GM19397 (cell line): ENCODE measurements at regions not wholly inside any gene's neighbourhood (a gene's known extent, or its start where the extent isn't known, plus 50 kb on each side); places are given as distances from the start of the nearest gene placed in this dataset.
"Not testable (repeated sequence)": the region's sequence is repeated elsewhere in the genome, so short reads cannot be mapped to it uniquely, and the experiment has no call there.

Experiments used
- ATAC-seq: cut with Tn5 transposase; IDR thresholded peaks from one replicate; pipeline ENCODE4 v1.9.1; 2021; ENCODE audit warnings: mild to moderate bottlenecking, moderate library complexity; ENCODE audit not compliant: unreplicated experiment

GRCh38 chr5:174459071-174459702 is 265.2 kb upstream of the MSX2 start:
- ATAC-seq, result no peak

- no peak for ATAC-seq
These were observed 264.4 kb upstream of the MSX2 start for GRCh38 chr5:174459832-174460448.

- no peak for ATAC-seq
These were observed 262.3 kb upstream of the MSX2 start for GRCh38 chr5:174462129-174462528.

- no peak for ATAC-seq
These were observed 259.7 kb upstream of the MSX2 start for GRCh38 chr5:174464504-174465165.

GRCh38 chr5:174471528-174471927 is 252.9 kb upstream of the MSX2 start:
- not testable (repeated sequence) for ATAC-seq

GRCh38 chr5:174472956-174473355 is 251.4 kb upstream of the MSX2 start:
- no peak for ATAC-seq

GRCh38 chr5:174476001-174476400 is 248.4 kb upstream of the MSX2 start:
- ATAC-seq, result not testable (repeated sequence)

GRCh38 chr5:174479325-174479724 is 245.1 kb upstream of the MSX2 start:
- no peak for ATAC-seq

- no peak for ATAC-seq
These were observed 242.6 kb upstream of the MSX2 start for GRCh38 chr5:174481737-174482136.

- no peak for ATAC-seq
These were observed 241.8 kb upstream of the MSX2 start for GRCh38 chr5:174482607-174483024.

GRCh38 chr5:174483411-174483810 is 241.0 kb upstream of the MSX2 start:
- no peak for ATAC-seq

- no peak for ATAC-seq
These were observed 235.2 kb upstream of the MSX2 start for GRCh38 chr5:174489215-174489614.

- no peak for ATAC-seq
These were observed 234.3 kb upstream of the MSX2 start for GRCh38 chr5:174489920-174490597.

- no peak for ATAC-seq
These were observed 233.7 kb upstream of the MSX2 start for GRCh38 chr5:174490728-174491127.

GRCh38 chr5:174491265-174491664 is 233.1 kb upstream of the MSX2 start:
- ATAC-seq, result no peak

GRCh38 chr5:174491761-174492350 is 232.5 kb upstream of the MSX2 start:
- no peak for ATAC-seq

- no peak for ATAC-seq
These were observed 230.9 kb upstream of the MSX2 start for GRCh38 chr5:174493530-174493929.

GRCh38 chr5:174497939-174498338 is 226.4 kb upstream of the MSX2 start:
- not testable (repeated sequence) for ATAC-seq

GRCh38 chr5:174498575-174498974 is 225.8 kb upstream of the MSX2 start:
- ATAC-seq, result not testable (repeated sequence)

- ATAC-seq, result no peak
These were observed 223.7 kb upstream of the MSX2 start for GRCh38 chr5:174500636-174501035.

GRCh38 chr5:174501461-174502069 is 222.8 kb upstream of the MSX2 start:
- no peak for ATAC-seq
